ENCODE measurements at regions not wholly inside any gene's neighbourhood (a gene's known extent, or its start where the extent isn't known, plus 50 kb on each side); places are given as distances from the start of the nearest gene placed in this dataset.

DNA sequence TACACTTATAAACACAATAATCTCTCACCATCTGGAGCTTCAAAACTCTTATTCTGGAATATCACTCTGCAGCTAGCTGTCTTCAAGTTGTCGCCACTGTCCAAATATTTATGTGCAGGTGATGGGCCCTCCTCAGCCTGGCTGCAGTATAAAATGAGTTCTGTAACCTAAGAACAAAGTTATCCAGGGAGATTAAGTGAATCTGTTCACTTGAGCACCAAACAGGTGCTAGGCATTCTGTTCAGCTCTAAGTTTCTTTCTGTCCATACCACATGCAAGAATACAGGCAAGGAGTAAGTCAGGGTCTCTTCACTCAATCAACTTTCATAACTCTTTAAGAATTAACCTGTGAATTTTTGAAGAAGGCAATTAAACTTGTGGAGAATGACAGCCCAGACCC is 344.1 kb downstream of the PLK2 start:
- DNase-seq (ENCODE audit: low read depth, low spot score): no peak

DNA sequence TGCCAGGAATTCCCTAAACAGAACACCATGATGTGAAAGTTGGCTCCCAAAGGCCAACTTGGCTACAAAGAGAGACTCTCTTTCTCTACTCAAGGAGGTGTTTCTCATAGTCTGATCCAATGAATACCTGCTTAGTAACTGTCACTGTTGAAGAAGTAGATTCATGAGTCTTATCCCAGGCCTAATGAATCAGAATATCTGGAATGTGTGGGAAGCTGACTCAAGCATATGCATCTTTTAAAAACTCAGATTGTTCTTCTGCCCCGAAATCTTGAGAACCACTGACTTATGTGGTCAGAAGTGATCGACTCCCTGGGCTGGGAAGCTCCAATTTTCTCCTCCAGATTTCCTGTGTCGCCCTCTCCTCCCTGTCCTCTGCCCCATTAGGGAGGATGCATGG is 345.6 kb downstream of the PLK2 start:
- DNase-seq (ENCODE audit: low read depth, low spot score): no peak

DNA sequence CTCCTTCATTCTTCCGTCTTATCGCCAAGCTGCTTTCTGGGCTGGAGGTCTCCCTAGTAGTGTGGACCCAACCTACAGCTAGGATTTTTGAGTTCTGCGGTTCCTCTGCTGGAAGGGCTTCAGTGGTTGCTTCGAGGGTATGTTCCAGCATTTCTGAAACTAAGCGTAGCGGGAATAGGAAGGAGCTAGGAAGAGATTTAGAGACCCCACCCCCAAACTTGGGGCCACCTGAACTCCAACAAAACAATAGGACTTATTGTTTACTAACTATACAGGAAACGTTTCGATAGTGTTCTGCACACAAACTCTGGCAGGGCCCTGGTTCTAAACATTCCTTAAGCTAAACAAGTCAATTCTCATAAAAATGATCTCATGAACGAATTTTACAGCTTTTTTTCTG is 346.7 kb downstream of the PLK2 start:
- no peak for DNase-seq (ENCODE audit: low read depth, low spot score)

DNA sequence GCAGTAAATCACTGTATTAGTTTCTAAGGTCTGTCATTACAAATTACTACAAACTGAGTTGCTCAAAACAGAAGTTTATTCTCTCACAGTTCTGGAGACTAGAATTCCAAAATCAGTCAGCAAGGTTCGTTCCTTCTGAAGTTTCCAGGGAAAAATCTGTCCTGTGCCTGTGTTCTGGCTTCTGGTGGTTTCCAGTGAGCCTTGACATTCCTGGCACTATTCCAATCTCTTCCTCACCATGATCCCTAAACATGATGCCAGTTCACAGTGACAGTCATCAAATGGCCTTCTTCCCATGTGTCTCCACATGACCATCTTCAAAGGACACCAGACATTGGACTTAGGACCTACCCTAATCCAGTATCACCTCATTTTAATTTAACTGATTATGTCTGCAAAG is 351.4 kb downstream of the PLK2 start:
- DNase-seq (ENCODE audit: low read depth, low spot score): no peak

DNA sequence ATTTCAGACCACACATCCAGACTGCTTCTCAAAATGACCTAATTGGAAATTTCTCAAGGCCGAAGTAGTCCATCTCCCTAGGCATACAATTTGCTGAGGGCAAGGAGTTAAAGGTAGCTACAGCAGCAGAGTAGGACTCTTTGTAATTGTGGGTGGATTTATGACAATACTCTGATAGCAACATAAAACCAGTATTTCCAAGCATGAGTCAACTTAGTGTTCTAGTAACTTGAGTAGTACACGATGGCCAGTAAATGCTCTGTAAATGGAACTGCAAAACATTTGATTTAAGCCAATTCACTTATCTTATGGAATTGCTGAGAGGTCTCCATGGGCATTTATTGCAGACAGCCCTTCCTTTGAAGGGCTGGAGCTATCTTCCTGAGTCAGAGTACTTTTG is 352.2 kb downstream of the PLK2 start:
- no peak for DNase-seq (ENCODE audit: low read depth, low spot score)

DNA sequence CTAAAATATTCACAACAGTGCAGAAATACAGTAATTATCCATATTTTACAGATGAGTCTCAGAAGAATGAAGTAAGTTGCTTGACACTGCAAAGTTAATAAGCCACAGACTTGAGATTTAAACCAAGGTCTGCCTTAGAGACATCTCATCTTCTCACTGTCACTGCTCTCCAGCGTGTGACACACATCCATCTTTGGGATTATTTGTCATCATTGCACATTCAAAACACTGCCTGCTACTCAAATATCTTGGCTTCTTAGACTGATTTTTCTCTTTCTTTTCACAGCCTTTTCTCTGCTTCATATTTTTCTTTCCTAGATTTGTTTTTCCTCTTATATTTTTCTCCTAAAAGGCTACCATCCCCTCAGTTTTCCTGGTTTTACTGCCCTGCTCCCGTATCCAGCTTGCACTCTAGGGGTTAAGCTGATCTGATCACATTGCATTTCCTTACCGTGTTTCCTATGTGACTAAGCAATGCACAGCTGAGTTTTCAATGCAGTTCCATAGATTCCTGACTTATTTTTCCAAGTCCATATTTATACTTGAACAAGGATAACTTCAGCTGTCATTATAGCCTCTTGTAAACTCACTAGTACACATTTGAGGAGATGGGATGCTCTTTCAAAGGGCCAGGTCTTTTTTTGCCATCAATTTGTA is 353.0 kb downstream of the PLK2 start:
- no peak for DNase-seq (ENCODE audit: low read depth, low spot score)

DNA sequence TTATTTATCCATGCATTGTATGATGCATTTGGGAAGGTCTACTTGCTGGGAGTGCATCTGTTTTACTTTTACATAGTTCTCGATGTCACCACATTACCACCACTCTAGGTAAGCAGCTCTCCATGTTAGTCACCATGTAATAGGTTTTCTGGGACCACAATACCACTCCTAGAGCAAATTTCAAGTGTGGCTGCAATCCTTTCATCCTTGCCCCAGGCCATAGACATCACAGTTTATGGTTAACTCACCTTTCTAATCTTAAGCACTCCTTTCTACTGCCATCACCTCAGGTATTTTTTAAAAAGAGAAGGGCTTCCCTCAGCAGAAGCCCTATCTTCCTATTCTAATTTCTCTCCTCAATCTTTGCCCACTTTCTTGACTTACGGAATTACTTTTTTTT is 354.1 kb downstream of the PLK2 start:
- no peak for DNase-seq (ENCODE audit: low read depth, low spot score)

DNA sequence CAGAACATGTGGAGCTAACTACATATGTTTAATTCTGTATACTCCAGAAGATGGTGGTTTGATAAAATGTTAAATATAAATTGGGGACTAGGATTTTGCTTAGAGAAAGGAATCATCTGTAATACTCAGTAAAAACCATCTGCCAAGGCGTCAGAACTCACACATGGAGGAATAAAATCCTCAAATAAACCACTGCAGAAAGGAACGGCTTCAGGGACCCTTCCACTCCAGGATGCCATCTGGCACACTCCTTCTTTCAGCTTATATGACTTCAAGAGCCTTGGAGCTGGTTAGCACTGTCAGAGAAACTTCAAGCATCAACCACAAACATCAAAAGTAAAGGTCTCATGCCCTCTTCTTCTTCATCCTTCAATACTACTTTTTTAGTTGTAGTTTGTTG is 360.6 kb downstream of the PLK2 start:
- no peak for DNase-seq (ENCODE audit: low read depth, low spot score)

DNA sequence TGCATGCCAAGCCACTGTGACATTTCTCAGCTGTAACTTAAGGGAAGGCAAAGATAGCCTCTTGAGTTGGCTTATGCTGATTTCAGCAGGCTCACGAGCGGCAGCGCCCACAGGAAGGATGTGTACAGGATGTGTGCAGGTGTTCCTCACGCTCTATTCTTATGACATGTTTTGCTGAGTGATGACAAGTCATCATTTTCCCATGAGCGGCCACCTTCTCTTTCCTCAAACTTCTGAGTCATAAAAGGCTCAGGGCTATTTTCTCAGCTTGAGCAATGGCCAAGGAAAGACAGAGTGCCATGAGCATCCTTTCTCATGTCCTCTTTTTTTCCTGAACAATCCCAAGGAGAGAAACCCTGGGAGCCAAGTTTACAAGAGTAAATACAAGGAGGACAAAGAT is 365.9 kb downstream of the PLK2 start:
- DNase-seq (ENCODE audit: low read depth, low spot score): no peak

DNA sequence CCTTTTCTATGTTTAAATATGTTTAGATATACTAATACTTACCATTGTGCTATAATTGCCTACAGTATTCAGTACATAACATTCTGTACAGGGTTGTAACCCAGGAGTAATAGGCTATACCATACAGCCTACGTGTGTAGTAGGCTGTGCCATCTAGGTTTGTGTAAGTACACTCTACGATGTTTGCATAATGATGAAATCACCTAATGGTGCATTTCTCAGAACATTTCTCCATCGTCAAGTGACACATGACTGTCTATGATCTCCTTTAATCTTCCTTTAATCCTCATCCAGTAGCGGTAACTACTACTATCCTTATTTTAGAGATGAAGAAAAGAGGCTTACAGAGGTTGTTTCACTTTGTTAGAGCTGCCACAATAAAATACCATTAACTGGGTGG is 369.2 kb downstream of the PLK2 start:
- no peak for DNase-seq (ENCODE audit: low read depth, low spot score)

DNA sequence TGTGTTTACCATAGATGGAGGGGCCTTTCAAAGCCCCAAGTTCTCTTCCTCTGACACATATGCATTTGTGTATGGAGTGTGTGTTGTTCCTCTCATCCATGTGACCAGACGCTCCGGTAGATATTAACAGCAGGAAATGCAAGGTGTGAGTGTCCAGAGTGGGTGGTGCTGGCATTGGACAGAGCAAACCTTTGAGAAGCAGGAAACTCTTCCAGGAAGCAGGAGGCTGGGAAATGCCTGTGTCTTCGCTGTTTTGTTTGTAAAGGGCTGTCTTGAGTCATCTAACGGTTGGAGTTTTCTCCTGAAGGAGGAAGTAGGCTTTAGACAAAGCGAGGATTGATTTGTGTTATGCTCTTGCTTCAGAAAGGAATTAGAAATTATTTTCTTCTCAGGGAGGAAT is 370.9 kb downstream of the PLK2 start:
- DNase-seq (ENCODE audit: low read depth, low spot score): no peak

DNA sequence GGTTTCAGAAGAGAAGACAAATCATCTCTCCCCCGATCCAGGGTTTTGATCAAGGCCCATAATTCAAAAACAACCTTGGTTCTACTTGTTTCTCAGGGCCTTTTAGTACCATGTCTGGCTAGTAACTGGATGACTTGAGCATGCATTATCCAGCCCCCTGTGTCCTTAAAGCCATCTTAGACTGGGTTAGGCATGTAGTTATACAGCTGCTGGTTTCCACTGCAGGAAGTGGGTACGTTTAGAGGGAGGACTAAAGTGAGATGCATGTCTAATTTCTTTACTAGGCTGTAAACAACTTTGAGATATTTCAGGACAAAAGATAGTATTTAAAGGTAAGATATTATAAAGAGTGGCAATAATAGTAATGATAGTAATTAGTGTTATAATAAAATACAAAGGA is 372.0 kb downstream of the PLK2 start:
- no peak for DNase-seq (ENCODE audit: low read depth, low spot score)

DNA sequence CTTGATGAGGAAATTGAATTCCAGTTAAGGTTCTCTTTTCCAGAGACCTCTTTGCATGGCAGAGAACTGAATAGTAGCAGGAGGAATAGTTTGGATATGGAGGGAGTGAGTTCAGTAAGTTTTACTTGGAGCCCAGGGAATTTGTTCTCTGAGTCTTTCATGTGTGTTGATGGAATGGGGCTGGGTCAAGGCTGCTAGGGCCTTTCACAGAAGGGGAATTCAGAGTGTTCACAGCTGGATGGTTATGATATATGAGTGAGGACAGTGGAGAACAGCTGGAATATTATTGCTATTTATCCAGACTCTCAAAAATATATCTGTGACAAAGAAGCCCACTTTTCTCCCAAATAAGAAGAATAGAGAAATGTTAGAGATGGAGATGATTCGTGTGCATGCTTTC is 372.8 kb downstream of the PLK2 start:
- DNase-seq (ENCODE audit: low read depth, low spot score): no peak

DNA sequence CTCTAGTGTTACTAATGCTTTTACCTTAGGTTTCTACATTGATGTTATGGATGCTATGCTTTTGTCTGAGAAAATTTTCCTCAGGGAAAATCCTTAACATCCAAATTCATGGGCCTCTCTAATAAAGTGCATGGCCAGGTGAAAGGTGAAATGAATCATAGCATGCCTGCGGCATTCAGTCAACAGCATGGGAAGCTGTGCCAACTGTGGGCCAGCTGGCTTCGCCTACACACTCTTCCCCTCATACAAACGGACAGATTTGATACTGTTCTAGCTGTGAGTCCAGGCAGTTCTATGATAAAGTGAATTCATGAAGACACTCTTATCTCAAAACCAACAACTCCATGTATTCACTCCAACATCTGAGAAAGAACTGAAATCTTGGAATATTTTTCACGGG is 374.1 kb downstream of the PLK2 start:
- no peak for DNase-seq (ENCODE audit: low read depth, low spot score)

DNA sequence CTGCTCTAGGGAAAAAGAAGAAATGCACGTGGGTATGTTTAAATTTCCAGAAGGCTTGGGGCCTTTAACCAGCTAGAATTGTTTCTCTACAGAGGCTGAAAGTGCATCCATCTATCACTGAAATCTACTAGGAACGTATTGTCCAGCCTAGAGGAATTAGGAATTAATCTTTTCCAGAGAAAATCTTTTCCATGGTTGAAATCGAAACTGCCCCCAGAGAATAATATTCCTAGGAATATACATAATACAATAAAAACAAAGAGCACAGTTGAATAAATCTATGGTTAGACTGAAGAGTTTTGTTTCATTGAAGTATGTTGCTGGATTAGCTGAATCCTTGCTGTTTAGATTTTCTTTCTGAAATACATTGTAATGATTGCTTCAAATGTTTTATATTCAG is 378.5 kb downstream of the PLK2 start:
- DNase-seq (ENCODE audit: low read depth, low spot score): no peak

DNA sequence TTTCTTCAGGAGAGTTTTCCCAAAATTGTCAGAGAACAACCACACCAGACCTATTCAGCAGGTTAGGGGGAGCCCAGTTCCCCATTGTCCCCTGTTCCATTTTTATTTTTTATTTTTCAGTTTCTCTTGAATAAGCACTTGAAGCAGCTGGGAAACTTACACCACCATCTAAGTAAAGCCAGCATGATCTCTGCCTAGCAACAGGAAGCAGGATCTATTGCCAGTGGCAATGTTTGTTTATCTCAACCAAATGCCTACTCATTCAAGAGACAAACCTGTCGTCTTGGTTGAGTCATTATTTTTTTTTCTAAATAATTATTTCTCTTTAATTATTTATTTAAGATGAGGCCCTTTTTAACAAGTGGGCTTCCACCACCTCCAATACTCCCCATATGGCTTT is 379.3 kb downstream of the PLK2 start:
- no peak for DNase-seq (ENCODE audit: low read depth, low spot score)

DNA sequence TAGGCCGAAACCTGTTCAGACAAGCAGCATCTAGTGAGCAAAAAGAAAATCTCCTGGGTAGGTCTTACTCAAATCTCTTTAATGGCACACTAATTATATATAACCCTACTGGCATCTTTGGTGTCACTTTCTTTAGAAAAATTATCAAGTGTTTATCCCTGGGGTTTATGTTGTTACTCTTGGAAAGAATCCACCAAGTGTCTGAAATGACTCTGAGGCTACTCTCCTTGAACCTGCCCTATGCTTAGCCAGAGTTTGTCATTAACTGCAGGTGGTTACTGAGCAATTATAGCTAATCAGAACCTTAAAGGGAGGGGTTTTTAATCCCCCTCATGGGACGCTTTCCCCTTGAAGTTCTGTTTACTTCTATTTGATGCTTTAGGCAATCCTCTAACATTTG is 381.9 kb downstream of the PLK2 start:
- no peak for DNase-seq (ENCODE audit: low read depth, low spot score)

DNA sequence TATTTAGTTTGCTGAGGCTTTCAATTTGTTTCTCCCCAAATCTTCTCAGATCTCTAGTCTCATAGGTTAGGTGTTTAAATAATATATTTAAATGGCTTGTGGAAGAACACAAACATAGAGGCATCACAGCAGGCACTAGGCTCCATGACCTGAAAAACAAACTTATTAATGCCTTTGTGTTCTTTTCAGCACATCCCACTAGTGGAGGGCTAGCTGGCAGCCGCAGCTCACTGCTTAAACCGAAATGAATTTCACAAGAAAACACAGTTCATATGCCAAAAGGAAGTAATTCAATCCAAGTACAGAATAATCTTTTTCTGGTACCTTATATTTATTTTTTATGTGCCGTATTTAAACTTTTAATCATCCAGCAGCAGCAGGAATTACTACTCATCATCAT is 382.5 kb downstream of the PLK2 start:
- DNase-seq (ENCODE audit: low read depth, low spot score): peak; percentile 72

DNA sequence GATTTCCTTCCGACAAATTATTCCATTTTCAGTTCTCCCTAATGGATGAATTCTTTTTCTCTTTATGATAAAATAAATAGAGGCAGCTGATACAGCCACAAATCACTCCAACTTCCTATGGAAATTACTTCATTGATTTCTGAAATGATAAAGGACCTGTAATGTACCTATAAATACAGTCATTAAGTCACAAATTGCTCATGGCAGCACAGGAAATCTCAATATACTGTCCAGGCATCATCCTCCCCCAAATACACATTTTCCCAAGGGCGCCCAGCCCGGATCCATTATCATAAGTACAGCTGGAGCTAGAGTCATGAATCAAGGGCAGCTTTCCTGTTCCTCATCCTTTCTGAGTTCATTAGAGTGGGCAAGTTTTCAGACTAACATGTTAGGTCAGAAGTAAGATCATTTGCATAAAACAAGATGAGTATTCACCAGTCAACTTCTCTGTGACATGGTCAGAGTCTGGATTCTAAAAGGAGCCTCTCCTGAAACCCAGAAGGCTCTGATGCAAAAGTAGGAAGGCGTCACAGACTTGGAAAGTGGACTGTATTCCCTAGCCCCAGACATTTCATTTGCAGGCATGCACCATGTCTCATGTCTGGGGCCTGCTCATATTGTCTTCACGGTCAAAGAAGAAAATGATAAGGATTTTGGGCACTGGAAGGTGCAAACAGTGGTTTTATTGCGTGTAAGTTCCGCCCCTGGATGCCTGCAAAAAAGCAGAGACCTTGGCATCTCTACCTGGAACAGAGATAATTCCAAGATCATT is 383.2 kb downstream of the PLK2 start:
- no peak for DNase-seq (ENCODE audit: low read depth, low spot score)

DNA sequence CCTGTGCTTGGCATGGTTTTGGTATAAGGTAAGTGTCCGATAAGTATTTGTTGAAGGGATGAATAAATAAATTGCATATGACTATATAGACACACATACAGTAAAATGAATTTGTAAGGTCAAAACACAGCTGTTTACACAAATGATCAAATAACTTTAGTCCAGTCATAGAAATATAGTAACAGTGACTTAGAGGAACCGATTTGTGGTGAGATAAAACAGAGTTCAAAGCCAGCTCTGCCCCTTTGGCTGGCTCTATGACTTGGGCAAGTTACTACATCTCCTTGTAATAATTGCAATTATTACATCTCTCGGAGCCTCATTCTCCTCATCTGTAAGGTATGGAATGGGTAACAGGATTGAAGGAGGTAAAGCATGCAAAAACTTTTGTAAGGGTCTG is 384.0 kb downstream of the PLK2 start:
- no peak for DNase-seq (ENCODE audit: low read depth, low spot score)

DNA sequence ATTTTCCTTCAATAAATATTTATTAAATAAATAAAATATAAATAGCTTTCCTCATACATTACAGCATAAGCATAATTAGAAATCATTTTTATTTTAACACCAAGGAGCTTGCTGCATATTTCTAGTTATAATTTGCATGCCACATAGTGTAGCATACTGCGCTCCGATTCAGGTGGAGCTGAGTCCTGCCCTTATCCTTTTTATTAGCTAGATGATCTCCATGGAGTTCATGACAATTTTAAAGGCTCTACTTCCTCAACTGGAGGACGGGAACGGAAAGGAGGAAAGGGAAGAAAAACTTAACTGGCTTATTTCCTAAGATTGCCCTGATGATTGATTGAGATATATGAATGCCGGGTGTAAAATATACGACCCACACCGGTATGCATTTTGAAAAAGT is 385.2 kb downstream of the PLK2 start:
- DNase-seq (ENCODE audit: low read depth, low spot score): no peak

DNA sequence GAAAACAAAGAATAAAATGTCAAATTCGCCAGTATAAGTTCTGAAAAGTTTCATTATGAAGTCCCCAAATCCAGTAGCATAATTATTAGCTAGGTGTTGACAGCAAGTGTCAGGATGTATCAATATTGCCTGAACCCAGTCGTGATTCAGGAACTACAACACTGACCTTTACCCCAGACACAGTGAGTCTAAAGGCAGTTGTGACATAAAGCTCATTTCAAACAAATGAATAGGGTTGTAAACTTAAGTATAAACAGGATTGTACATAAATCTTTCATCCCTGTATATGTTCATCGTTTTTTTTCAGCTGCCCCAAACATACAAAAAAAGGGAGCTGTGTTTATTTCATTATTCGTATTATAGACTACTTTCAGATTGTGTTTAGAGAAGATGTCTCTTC is 385.7 kb downstream of the PLK2 start:
- DNase-seq (ENCODE audit: low read depth, low spot score): no peak

DNA sequence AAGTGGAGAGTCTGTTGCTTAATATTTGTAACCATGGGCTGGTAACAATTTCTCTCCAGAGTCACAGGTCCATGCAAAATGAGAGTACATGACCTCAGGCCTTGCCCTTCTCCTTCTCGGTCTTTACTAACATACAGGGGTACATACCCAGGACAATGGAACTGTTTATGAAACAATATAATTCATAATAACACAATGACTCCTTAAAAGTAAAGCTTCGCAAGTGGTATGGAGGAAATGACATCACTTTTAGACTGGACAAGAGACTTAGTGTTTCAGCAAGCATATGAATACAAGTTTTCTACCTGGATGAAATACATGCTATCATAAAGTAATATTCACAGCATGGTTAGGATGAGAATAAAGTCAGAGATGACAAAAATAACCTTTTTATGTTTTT is 386.6 kb downstream of the PLK2 start:
- no peak for DNase-seq (ENCODE audit: low read depth, low spot score)

Measured in smooth muscle cell of the brain vasculature (primary cell).